MM.1S (cell line): ENCODE measurements at regions not wholly inside any gene's neighbourhood (a gene's known extent, or its start where the extent isn't known, plus 50 kb on each side); places are given as distances from the start of the nearest gene placed in this dataset.

ENCODE experiments used
- EZH2phosphoT487 ChIP-seq: fragments of 300-600 bp; sonication (generic); IDR thresholded peaks from 2 replicates; pipeline ENCODE4 v1.6.1; 2018; ENCODE audit warnings: antibody characterized with exemption, low read length
- TF ChIP-seq, protein P1 (sequence below): fragments of 300-600 bp; sonication (generic); IDR thresholded peaks from 2 replicates; pipeline ENCODE4 v1.5.1; 2016; ENCODE audit warnings: antibody characterized with exemption, low read length, mixed read lengths

DNA sequence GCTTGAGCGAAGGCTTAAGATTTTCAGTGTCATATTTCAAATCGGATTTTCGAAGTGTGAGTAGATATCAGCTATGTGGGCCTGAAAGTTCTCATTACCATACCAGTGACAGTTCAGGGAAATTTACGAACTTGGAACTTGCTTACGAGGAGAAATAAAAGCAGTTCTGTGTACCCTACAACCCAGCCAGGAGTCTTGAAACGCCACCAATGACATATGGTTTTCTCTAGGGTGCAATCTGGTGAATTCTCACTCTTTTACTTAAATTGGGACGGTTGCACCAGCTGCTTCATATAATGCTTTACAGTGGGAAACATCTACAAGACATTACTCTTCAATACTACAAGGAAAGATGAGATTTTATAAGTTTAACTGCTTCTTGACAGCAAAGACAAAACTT, 253.6 kb upstream of the FOXK1 start:
- TF ChIP-seq, protein P1, sequence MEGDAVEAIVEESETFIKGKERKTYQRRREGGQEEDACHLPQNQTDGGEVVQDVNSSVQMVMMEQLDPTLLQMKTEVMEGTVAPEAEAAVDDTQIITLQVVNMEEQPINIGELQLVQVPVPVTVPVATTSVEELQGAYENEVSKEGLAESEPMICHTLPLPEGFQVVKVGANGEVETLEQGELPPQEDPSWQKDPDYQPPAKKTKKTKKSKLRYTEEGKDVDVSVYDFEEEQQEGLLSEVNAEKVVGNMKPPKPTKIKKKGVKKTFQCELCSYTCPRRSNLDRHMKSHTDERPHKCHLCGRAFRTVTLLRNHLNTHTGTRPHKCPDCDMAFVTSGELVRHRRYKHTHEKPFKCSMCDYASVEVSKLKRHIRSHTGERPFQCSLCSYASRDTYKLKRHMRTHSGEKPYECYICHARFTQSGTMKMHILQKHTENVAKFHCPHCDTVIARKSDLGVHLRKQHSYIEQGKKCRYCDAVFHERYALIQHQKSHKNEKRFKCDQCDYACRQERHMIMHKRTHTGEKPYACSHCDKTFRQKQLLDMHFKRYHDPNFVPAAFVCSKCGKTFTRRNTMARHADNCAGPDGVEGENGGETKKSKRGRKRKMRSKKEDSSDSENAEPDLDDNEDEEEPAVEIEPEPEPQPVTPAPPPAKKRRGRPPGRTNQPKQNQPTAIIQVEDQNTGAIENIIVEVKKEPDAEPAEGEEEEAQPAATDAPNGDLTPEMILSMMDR: no peak
- TF ChIP-seq EZH2phosphoT487: no peak
